ENCODE measurements at regions not wholly inside any gene's neighbourhood (a gene's known extent, or its start where the extent isn't known, plus 50 kb on each side); places are given as distances from the start of the nearest gene placed in this dataset.

DNA sequence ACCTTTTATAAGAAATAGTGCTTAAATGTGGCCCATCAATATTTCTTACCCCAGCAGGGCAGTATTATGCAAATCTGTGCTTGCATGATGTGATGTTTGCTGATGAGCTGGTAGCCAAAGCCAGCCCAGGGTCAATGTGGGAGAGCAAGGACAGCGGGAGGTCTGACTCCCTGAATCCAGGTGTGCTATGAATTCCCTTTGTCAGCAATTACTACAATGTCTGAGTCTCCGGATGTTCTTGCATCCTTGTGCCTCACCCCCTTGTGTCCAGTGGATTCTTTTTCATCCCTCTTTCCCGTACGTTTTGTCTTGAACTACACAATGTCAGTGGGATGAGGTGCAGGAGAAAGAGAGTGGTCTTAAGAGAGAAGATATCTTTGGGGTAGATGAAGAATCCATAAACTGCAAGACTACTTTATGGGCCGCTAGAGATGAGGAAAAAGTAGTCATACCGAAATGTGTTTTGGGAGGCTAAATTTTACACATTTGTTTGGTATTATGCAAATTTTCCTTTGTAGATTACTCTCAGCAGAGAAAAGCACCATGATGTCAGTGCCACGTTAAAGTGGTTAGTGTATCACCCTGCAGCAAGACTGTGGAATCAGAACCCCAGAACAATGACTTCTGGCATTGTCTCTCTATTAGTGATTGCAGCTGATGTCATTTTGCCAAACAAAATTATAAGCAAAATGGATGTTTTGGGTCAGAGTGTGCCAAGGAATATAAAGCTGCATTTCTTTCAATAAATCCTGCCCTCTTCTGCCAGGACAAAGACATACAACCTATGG is 53.5 kb upstream of the TSHZ3 start:
- DNase-seq (ENCODE audit: low spot score): no peak

GRCh38 chr19:31406106-31406505 is 56.9 kb upstream of the TSHZ3 start:
- DNase-seq (ENCODE audit: low spot score): no peak

DNA sequence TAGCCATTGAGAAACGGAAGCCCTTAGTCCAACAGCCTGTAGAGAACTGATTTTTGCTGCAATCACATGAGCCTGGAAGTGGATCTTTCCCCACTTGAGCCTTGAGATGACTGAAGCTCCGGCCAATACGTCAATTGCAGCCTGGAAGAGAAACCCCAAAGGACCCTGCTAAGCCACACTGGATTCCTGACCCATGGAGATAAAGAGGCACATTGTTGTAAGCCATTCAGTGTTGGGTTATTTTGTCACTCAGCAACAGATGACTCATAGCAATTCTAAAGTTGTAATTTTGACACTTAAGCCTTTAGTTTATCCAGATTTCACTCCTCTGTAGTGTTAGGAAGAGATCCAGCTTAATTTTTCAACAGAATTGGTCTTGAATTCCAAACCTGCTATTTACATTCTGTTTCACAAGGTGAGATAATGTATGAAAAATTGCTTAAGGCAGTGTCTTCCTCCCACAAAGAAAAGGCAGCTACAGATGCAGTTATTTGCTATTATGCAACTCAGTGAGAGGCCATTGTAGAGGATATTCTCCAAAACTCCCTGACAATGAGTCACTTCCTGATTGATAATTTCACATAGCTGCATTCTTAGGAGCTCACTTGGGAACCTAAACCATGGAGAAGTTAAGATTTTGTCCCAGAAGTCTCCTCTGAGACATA is 59.4 kb upstream of the TSHZ3 start:
- no peak for DNase-seq (ENCODE audit: low spot score)

- no peak for DNase-seq (ENCODE audit: low spot score)
Measured at GRCh38 chr19:31413353-31413752, 64.1 kb upstream of the TSHZ3 start.

- DNase-seq (ENCODE audit: low spot score): no peak
Measured at GRCh38 chr19:31415322-31415721, 66.1 kb upstream of the TSHZ3 start.

DNA sequence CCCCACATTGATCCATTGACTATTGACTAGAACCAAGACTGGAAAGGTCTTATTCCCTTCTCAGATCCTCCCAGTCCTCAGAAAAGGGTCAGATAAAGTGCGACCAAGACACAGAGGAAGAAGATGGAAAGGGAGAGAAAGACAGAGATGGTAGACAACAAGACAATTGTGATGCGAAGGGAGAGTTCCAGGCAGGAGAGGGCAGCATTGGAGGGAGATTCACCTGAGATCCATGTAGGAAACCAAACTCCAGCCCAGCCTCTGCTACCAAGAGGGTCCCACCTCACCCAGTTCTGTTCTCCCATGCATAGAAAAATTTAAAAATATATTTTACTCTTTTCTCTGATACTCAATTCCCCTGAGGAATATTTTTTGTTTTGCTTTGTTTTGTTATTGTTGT is 67.3 kb upstream of the TSHZ3 start:
- no peak for DNase-seq (ENCODE audit: low spot score)

GRCh38 chr19:31418055-31418454 is 68.8 kb upstream of the TSHZ3 start:
- no peak for DNase-seq (ENCODE audit: low spot score)

DNA sequence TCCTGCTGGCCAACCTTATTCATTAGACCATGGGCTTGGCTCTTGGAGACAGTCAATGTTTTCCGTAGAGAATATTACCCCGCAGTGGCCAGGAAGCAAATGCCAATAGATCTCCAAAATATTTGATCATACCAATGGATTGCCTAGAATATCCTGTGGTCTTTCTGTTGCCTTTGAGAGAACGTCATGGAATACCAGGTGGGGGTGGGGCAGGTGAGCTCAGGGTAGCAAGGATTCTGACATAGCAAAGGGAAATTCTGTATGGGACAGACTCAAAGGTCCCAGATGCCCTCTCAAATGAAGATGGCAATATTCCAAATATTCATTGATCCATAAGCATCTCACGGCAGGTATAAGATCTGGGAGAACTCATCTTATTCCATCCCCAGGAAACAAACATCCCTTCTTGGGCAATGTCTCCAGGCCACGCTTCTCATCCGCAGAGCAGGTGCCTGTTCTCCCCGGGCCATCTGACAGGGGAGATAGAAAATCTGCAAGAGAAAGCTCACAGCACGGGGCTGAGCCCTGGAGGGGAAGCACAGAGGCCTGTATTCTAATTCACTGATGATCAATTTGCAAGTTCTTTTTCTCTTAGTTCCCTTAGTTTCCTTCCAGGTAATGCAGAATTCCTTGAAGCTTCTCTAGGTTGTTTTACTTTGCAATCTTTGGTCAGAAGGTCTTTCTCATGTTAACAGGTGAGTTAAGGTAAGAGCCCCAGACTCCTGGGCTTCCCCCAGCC is 69.6 kb upstream of the TSHZ3 start:
- no peak for DNase-seq (ENCODE audit: low spot score)

DNA sequence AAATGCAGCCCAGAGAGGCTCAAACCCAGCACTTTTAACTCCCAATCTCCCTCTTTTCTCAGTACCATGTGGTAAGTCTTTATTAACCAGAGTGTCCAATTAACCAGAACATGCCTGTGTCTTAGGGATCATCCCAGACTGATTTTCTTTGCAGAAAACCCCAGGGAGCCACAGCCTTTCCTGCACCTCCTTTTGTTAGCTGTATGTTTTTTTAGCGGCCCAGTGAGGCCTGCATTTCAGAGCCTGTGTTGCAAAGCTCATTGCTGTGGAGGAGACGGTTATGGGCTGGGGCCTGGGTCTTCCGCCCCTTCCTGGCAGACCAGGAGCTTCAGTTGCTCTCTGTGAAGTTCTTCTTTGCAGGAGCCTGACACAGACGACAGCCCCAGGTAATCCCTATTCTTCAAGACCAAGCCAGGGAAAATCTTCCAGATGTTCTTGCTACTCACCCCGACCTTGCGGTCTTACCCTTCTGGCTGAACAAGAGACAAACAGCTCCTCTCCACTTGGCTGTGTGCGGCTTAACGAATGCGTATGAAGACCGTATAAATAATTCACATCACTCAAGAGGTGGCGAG is 70.7 kb upstream of the TSHZ3 start:
- no peak for DNase-seq (ENCODE audit: low spot score)

- DNase-seq (ENCODE audit: low spot score): no peak
Measured at GRCh38 chr19:31421082-31421481, 71.8 kb upstream of the TSHZ3 start.

DNA sequence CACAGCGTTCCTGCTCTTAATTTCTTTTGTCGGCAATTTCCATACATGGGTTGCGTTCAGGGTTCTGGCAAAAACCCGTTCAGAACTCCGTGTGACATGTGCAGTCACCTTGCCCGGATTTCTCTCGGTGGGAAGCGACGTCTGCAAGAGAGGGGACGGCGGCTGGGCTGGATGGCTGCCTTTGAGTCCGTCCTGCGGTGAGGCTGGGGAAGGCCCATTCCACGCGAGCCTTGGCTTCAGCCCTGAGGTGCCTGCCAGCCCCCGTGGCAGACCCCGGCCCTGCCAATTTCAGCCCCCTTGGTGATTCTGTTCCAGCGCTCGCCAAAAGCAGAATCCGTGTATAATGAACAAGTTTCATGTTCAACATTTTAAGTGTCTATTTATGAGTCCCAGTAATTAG is 72.6 kb upstream of the TSHZ3 start:
- no peak for DNase-seq (ENCODE audit: low spot score)

- no peak for DNase-seq (ENCODE audit: low spot score)
Measured at GRCh38 chr19:31423896-31424295, 74.7 kb upstream of the TSHZ3 start.

GRCh38 chr19:31424861-31425620 is 75.8 kb upstream of the TSHZ3 start:
- DNase-seq (ENCODE audit: low spot score): no peak

- DNase-seq (ENCODE audit: low spot score): no peak
Measured at GRCh38 chr19:31427857-31428256, 78.6 kb upstream of the TSHZ3 start.

DNA sequence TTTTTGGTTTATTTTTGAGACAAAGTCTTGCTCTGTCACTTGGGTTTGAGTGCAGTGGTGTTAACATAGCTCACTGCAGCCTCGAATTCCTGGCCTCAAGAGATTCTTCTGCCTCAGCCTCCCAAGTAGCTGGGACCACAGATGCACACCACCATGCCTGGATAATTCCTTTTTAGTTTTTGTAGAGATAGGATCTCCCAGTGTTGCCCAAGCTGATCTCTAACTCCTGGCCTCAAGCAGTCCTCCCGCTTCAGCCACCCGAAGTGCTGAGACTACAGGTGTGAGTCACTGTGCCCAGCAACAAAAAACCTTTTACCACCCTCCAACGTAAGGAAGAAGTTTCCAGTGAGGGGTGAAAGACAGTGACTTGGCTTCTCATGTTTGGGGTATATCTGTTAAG is 81.1 kb upstream of the TSHZ3 start:
- no peak for DNase-seq (ENCODE audit: low spot score)

DNA sequence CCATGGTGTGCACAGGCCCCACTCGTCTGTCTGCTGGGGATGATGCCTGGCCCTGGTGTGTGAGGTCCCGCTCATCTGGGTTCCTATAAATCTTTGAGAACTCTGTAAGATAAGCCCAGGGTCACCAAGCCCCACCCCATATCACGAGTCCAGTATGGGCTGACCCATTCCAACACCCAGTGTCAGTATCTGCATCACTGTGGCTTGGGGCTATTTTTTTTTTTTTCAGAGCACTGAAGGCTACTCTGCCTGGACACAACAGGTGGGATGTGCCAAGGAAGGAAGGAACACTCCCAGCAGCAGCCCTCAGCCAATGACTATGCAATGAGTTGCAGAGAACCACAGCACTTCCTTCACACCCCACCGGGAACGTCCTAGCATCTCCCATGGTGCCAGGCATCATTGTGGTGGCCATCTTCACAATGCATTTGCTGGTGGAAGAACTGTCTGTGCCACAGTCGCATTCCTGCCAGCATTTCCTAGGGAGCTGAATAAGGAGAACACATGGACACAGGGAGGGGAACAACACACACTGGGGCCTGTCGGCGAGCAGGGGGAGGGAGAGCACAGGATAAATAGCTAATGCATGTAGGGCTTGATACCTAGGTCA is 83.1 kb upstream of the TSHZ3 start:
- no peak for DNase-seq (ENCODE audit: low spot score)

GRCh38 chr19:31436121-31436776 is 87.0 kb upstream of the TSHZ3 start:
- DNase-seq (ENCODE audit: low spot score): no peak

DNA sequence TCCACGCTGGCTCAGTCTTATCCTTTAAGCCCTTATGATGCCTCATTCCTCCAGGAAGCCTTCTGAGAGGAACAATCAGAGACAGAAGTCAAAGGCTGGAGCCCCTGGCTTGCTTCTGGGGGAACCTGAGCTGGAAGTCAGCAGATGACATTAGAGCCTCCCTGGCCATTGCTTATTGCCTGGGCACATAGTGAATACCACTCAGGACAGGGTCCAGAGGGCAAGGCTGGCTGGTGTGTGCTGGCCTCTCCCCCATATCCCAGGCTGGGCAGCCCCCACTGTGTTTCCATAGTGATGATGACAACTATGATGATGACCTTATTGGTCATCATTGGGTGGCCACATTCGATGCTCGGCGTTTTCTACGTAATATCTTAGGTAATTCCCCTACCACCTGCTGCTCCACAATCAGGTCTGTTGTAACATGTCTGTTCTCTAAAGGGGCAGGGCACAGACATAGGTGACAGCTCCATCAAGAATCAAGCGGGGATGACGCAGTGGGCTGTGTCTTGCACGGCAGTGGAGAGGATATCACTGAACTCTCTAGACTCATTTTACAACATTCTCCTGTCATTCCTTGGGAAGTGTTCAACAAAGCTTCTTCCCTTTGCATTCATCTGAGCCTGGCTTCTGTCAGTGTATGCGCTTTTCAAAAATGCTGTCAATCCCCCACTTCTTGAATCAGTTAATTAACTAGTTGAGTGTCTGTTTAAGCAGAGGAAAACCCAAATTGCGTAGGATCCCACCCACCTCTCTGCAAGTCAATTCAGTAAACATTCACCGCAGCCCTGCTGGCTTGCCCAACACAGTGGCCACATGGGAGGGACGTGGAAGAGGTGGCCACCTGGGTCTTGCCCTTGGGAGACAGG is 89.4 kb upstream of the TSHZ3 start:
- no peak for DNase-seq (ENCODE audit: low spot score)

DNA sequence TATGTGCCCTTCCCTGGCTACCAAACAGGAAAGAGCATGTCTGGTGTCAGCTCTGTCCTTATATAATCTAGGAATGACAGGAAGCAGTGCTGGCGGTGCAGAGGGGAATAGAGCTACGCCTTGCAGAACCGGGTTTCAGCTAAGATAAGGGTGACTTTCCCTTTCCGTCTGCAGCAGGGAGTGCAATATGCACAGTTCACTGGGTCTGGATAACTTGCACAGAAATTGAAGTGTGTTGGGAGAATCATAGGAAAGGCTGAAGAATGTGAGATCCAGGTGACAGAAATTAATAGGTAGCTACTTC is 90.0 kb upstream of the TSHZ3 start:
- no peak for DNase-seq (ENCODE audit: low spot score)

DNA sequence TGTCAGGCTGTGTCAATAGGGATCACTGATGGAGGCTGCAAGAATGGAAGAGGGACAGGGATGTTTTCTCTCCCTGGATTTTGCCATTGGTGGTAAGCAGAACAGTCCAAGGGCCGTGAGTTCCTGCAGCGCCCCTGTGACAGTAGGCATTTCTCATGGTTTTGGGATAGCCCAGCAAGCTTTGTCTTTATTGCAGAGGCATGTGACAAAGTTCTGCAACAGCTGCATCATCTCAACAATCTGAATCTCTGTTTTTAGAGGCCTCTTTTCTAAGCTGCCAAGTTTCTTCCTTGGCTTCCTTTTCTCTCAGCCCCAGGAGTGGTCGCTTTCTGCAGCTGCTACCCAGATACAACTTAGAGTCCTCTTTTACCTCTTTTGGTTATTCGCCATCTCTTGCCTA is 95.7 kb upstream of the TSHZ3 start:
- DNase-seq (ENCODE audit: low spot score): no peak

Measured in NAMALWA (cell line).